ENCODE measurements at regions not wholly inside any gene's neighbourhood (a gene's known extent, or its start where the extent isn't known, plus 50 kb on each side); places are given as distances from the start of the nearest gene placed in this dataset.
"Not testable (repeated sequence)": the region's sequence is repeated elsewhere in the genome, so short reads cannot be mapped to it uniquely, and the experiment has no call there.

DNA sequence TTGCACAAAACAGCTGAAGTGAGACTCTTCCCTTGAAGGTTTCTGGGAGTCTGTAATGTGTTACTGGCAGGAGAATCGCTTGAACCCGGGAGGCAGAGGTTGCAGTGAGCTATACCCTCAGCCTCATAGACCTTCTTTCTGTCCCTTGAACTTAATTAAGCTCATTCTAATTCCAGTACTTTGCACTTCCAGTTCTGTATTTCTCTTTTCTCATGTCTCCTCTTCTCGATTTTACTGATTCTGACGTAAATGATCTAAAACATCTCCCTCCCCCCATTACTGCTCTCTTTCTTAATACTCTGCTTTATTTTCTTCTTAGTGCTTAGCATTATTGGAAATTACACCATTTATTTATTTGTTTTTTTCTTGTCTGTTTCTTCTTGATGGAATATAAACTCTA, 165.4 kb upstream of the P2RY1 start:
- no peak for DNase-seq

- no peak for DNase-seq
These were observed 163.2 kb upstream of the P2RY1 start for GRCh38 chr3:152671446-152672319.

DNA sequence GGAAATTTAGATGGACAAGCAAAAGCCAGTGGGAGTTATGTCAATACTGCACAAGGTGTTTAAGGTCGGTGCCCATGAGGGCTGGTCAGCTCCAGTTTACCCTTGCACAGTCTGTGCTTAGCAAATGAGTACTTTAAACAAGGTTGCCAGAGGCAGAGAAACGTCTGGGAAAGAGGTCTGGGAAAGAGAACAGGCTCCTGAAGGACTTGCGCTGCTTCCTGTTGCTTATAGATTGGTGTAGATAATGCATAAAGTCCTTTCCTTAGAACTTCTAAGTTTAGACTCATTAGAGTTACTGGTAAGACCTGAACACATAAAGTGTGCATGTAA, 162.6 kb upstream of the P2RY1 start:
- DNase-seq: no peak

GRCh38 chr3:152676810-152677379, 158.0 kb upstream of the P2RY1 start:
- DNase-seq: no peak

GRCh38 chr3:152677491-152677890, 157.4 kb upstream of the P2RY1 start:
- DNase-seq: no peak

- DNase-seq: no peak
These were observed 152.5 kb upstream of the P2RY1 start for GRCh38 chr3:152682477-152682876.

DNA sequence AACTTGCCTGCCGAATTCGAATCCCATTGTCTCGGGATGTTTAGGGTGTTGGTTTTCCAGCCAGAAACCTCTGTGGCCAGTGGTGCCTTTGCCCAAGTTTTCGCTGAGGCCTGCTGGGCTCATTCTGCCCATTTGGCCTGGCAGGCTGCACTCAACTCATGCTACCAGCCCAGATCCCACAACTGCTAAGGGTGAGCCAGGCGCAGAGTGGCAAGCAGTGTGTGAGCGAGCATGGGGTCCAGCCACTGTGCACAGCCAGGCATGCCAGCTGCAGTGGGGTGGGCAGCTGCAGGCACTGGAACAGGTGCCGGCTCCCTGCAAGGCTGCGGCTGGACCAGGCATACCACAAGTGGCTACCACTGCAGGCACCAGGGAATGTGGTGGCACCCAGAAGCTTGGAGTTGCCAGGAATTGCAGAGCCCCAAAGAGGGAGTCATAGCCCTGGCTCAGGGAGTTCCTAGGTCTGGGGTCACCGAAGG, 151.4 kb upstream of the P2RY1 start:
- DNase-seq: no peak

DNA sequence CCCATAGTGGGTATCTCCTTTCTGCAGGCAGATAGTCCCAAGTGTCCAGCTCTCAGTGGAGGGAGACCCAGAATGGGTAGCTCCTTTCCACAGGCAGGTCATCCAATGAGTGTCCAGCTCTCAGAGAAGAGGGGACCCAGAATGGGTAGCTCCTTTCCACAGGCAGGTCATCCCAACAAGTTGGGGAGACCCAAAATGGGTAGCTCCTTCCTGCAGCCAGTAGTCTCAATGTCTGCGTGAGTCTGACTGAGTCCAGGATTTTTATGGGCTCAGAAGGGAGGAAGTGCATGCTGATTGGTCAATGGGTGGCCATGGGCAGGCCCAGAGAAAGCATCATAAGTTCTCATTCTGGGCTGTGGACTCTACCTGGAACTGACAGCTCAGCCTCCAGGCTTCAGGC, 150.7 kb upstream of the P2RY1 start:
- no peak for DNase-seq

DNA sequence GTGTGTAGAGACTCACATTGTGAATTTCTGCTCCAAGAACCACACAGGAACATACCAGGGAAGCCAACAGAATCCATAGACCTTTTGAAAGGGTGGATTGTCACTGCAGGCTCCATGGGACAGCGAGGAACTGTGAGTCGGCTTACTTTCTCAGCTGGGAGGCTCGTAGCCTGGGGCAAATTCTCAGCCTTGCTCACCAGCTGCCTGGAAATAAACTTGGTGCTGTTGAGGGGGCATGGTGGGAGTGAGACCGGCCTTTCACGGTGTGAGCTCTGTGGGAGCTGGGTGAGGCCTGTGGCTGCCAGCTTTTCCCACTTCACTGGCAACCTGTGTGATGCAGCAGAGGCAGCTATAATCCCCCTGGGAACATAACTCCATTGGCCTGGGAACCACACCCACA, 146.6 kb upstream of the P2RY1 start:
- DNase-seq: peak in 1 of 2 experiments; percentile 39

- DNase-seq: not testable (repeated sequence)
These were observed 142.6 kb upstream of the P2RY1 start for GRCh38 chr3:152692326-152692725.

DNA sequence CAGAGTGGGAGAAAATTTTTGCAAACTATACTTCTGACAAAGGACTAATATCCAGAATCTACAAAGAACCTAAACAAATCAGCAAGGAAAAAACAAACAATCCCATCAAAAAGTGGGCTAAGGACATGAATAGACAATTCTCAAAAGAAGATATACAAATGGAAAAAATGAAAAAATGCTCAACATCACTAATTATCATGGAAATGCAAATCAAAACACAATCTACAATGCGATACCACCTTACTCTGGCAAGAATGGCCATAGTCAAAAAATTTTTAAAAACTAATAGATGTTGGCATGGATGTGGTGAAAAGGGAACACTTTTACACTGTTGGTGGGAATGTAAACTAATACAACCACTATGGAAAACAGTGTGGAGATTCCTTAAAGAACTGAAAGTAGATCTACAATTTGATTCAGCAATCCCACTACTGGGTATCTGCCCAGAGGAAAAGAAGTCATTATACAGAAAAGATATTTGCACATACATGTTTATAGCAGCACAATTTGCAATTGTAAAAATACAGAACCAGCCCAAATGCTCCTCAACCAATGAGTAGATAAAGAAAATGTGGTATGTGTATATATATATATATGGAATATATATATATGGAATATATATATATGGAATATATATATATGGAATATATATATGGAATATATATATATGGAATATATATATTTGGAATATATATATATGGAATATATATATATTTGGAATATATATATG, 141.2 kb upstream of the P2RY1 start:
- DNase-seq: not testable (repeated sequence)

GRCh38 chr3:152695840-152696239, 139.1 kb upstream of the P2RY1 start:
- DNase-seq: no peak

- DNase-seq: no peak
These were observed 138.0 kb upstream of the P2RY1 start for GRCh38 chr3:152696962-152697361.

DNA sequence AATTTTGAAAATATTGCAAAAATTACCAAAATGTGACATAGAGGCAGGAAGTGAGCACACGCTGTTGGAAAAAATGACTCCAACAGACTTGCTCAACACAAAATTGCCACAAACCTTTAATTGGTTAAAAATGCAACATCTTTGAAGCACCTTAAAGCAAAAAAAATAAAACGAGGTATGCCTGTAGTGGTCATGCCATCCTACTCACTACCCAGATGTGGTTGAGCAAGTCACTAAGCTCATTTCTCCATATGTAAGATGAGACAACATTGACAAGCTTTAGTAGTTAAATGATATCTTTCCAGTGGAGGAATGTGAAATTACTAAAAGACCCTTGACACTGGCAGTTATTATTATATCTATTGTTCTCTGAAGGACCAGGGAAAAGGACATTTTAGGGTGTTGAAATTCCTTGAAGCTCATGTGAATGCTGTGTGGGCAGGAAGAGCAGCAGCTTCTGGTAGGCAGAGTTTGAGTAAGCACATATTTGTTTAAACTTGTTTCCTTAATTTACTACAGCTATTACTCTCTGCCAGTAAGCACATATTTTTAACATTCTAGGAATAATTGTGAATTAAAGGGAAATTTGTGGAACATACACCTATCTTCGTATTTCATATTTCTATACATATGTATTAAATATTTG, 131.6 kb upstream of the P2RY1 start:
- no peak for DNase-seq

- no peak for DNase-seq
These were observed 127.8 kb upstream of the P2RY1 start for GRCh38 chr3:152706991-152707713.

- no peak for DNase-seq
These were observed 125.3 kb upstream of the P2RY1 start for GRCh38 chr3:152709659-152710058.

GRCh38 chr3:152710549-152710948, 124.4 kb upstream of the P2RY1 start:
- DNase-seq: no peak

- no peak for DNase-seq
These were observed 120.9 kb upstream of the P2RY1 start for GRCh38 chr3:152713989-152714388.

DNA sequence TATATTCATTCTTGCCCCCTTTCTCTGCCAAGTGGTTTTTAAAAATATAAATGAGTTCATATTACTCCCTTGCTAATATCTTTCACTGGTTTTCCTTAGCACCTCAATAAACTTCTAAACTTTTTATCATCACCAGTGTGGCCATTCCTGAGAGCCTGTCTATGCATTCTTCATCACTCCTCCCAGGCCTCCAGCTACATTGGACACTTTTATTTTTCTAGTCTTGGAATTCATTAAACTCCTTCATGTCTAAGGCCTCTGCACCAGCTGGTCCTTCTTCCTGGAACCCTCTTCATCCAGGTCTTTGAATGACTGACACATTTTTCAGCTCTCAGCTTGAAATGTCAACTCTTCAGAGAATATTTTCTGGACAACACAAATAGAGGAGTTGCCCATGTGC, 120.4 kb upstream of the P2RY1 start:
- no peak for DNase-seq

GRCh38 chr3:152717252-152717651, 117.7 kb upstream of the P2RY1 start:
- DNase-seq: no peak

- DNase-seq: no peak
These were observed 116.1 kb upstream of the P2RY1 start for GRCh38 chr3:152718810-152719209.

DNA sequence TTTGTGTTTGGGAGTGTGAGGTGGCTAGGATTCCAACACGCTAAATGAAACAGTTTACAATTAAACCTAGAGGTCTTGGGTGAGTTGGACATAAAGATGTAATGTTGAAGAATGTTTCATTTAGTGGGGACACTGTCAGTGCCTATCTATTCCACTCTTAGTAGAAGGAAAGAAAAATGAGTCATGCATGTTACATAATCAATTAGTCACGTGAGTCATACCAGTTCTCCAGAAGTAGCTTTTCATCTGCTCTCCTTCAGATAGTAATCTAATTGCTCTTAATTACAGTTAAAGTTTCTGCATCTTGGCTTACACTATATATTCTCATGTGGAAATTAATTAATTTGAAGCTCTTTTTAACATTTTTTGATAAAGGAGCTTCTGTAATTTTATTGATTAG, 115.7 kb upstream of the P2RY1 start:
- DNase-seq: no peak
